ENCODE measurements at regions not wholly inside any gene's neighbourhood (a gene's known extent, or its start where the extent isn't known, plus 50 kb on each side); places are given as distances from the start of the nearest gene placed in this dataset.

DNA sequence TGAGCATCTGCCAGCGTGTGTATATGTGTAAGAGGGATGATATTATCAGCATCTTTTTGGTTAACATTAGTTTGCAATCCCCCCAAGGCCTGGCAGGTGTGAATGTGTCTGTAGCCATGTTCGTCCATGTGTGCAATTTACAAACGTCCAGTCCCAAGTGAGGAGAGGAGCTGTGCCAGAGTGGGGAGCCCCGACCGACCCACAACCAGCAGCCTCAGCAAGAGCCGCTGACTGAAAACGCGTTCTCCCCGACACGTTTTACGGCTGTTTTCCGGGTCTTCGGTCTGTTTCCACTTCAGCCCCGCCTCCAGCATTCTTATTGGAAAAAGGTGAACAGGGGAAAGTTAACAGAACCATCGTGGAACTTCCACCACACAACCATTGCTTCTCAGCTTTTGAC is 119.1 kb upstream of the SOX1 start:
- TF ChIP-seq CTCF (IDR thresholded peaks at IDR 0.05) (no peak), POLR2A (IDR thresholded peaks at IDR 0.05) (no peak)
